ENCODE measurements at regions not wholly inside any gene's neighbourhood (a gene's known extent, or its start where the extent isn't known, plus 50 kb on each side); places are given as distances from the start of the nearest gene placed in this dataset.

DNA sequence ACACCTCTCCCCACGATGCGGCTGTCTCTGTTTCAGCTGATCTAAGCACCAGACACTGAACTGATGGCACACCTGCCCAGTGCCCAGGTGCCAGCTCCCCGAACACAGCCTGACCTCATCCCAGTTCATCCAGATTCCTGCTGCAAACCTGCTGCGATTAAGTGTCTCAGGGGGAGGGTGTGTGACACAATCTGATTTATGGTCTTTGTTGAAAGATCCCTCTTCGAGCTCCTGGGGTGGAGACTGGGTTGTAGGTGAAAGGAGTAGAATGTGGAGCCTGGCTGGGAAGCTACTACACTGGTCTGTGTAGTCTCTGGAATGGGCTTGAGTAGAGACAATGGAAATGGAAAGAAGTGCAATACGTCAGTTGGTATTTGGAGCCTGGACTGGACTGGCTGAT is 390.3 kb downstream of the SHANK2 start:
- DNase-seq: no peak

DNA sequence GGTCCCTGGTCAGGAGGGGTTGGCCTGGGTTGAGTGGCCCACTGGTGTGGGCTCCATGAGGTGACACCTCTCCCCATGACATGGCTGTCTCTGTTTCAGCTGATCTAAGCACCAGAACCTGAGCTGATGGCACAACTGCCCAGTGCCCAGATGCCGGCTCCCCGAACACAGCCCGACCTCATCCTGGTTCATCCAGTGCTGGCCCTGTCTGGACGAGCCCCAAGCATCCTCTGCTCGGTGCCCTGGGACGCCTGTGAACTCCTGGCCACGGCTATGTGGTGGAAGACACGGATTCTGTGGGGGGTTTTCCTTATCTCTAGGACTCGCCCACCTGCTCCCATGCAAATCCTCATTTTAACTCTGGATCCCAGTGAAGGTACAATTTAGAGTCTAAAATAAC is 389.2 kb downstream of the SHANK2 start:
- no peak for DNase-seq

DNA sequence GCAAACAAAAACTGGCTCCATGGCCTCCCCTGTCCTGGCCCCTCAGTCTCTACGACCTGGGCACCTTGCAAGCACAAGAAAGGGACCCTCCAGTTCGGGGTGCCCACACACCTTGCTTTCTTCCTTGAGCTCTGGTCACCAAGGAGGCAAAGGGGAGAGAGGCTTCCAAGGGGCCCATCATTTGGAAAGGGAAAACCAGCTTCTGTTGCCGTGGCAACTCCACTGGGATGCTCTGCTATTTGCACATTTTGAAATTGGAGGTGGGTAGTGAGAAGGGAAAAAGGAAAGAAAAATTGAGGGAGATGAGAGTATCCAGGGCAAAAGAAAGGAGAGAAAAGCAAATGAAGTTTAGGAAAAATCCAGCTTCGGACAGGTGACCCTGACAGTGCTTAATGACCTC is 388.4 kb downstream of the SHANK2 start:
- DNase-seq: no peak

- DNase-seq: no peak
These were observed 387.0 kb downstream of the SHANK2 start for GRCh38 chr11:70865356-70865755.

GRCh38 chr11:70866834-70867233 is 385.5 kb downstream of the SHANK2 start:
- DNase-seq: no peak

DNA sequence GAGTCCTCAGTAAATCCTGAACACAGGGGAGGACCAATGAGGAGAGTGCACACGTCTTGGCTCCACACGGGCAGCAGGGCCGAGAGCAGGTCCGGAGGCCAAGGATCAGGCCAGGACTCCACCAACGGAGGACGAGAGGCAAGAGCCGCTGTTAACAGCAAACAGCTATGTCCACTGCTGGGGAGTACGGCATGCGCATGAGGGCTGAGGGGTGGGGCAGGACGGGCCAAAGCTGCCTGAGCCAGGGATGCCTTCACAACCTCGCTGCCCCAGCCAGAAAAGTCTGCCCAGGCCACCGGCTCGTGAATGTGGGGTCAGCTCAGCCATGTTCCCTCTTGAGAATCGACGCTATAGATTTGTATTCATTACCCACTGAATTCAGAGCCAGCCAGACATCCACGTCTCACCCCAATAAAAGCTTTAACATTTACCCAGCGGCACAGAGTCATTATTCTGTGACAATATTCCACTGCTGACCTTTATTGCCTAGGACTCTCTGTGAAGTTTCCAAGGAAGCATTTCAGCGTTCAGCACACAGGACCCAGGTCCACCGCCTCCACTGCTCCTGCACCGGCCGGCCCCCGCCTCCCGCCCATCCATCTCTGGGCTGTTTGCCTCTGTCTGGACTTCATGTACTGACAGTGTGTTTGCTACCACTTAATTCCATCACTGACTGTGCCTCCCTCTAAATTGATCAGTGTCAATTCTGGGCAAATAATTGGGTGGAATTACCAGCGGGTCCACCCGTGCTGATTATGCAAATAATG is 384.9 kb downstream of the SHANK2 start:
- DNase-seq: no peak

DNA sequence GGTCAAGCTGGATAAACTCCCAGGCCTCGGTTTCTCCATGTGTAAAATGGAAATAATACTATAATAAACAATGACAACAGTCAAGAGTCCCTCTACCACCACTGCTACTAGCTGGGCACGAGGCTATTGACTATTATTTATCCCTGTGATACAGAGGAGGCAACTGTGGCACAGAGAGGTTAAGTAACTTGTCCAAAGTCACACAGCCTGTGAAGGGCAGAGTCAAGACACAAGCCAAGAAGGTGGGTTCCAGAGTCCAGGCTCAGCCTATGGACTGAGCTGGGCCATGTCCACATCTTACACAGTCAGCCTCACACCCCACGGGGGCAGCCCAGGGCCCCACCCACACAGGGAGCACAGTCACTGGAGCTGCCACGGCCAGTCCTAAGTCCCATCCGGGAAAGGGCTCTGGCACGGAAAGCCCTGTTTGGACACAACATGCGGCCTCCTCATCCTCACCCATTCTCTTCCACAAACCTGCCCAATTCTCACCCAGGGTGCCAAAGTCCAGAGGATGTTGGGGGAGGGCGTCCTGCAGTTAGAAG is 384.0 kb downstream of the SHANK2 start:
- DNase-seq: no peak

DNA sequence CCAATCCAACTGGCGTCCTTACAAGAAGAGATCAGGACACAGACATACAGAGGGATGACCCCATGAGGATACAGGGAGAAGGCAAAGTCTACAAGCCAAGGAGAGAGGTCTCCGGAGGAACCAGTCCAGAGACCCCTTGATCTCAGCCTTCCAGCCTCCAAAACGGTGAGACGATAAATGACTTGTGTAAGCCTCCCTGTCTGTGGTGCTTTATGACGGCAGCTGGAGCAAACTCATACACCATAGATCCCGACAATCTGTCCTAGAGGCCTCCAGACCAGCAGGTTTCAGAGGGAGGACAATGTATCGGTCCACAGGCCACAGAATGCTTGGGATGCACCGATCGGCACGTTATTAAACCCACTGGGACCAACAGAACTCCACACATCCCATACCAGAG is 383.3 kb downstream of the SHANK2 start:
- no peak for DNase-seq

DNA sequence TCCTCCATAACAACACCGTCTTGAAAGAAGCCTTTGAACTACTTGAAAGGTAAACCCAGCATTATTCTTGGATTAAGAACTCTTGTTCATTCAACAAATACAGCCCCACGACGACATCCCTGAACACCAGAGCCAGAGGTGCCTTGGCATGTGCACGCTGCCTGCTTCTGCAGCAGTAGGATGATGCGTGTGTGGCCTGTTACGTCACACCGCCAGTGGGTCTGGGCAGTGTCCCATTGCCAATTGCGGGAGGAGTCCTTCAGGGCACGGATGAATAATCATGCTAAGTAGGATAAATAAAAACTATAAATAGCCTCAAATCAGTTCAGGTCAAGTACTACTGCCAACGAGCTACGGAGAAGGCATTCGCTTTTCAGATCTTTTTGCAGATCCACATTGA is 380.5 kb downstream of the SHANK2 start:
- DNase-seq: no peak

- DNase-seq: no peak
These were observed 380.1 kb downstream of the SHANK2 start for GRCh38 chr11:70872299-70872698.

DNA sequence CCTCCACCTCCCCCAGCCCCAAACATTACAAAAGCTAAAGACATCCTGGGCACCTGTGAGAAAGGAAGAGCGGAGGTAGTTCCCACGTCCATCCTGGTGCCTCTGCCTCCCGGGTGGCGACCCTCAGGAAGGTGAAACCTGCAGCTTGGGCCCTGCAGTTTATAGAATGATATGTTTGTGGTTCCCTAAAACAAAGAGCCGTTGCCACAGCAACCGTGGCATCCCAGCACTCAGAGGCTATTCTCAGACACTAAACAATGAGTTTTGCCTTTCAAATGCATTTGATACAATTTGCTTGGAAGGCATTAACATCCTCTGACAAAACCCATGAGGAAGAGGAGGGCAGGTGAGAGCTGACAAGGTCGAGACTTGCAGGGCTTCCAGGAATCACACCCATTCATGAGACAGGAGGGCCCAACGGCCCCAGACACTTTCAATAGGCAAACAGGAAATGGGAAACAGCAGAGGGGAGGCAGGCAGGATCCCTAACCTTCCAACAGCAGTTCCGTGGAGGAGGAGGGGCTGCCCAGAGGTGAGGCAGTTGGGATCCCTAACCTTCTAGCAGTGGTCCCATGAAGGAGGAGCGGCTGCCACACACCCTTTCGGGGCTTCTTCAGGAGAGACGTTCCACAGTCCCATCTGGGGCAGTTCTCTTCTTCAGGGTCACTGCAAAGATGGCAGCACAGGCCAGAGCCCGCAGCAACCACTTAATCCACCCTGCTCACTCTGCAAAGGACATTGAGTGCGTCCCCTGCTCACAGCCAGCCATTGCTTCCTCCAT is 379.2 kb downstream of the SHANK2 start:
- DNase-seq: no peak

- no peak for DNase-seq
These were observed 378.5 kb downstream of the SHANK2 start for GRCh38 chr11:70873736-70874412.

DNA sequence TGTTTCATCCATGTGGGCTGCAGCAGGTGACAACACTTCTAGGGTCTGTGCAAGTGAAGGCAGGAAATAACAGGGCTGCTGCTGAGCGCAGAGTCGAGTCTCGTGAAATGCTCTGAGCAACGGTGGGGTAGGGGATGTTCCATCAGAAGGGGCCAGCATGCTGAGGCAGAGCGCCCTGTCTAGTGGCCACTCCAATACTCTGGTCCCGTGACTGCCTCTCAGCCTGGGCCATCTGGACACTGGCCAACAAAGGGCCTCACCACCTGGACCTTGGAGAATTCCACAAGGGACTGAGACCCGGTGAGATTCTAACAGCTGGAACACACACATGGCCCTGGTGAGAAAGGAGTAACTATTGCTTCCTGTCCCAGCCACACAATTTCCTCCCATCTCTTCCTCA is 375.7 kb downstream of the SHANK2 start:
- no peak for DNase-seq

DNA sequence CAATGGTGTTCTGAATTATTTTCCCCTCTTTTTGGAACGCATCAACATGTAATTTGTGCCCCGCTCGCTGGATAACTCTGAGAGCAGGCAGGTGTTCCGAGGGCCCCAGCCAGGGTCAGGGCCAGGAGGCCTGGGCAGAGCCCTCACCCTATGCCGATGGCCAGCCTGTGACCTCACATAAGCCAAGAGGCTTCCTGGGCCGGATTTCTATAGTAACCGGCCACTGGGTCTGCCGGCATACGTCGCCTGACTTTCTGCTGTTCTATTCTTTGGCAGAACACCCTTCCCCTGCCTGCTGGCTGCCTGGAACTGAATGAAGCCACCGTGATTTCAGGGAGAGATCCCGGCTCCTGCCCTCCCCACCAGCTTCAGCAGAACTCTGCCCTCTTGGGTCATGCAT is 375.2 kb downstream of the SHANK2 start:
- DNase-seq: no peak

GRCh38 chr11:70878366-70878765 is 374.0 kb downstream of the SHANK2 start:
- no peak for DNase-seq

DNA sequence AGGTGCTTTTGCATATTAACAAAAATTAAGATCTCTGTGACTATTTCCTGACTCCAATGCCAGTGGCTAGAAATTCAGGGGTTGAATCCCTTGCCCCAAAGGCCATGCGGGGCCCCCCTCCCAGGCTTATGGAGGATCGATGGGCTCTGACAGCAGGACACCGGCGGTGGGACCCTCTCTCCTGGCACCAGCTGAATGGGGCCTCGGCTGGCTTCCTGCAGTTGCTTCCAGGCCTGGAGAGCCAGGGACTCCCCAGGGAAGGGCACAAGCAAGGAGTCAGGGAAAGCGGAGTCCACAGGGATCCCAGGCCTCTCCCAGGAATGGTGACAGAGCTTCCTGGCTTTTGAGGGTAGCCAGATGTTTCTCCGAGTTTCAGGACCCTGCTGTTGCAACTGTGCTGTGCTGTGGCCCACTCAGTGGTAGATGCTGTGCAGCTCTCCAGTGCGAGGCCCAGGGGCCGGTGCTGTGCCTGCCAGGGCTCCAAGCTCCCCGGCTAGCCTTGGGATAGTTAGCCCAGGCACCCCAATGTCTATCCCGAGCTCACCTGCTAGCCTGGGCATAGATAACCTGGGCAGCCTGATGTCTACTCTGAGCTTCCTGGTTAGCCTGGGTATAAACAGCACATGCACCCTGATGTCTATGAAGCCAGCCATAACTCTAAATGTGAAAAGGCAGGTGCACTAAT is 372.6 kb downstream of the SHANK2 start:
- DNase-seq: no peak

- DNase-seq: no peak
These were observed 372.0 kb downstream of the SHANK2 start for GRCh38 chr11:70880416-70880815.

DNA sequence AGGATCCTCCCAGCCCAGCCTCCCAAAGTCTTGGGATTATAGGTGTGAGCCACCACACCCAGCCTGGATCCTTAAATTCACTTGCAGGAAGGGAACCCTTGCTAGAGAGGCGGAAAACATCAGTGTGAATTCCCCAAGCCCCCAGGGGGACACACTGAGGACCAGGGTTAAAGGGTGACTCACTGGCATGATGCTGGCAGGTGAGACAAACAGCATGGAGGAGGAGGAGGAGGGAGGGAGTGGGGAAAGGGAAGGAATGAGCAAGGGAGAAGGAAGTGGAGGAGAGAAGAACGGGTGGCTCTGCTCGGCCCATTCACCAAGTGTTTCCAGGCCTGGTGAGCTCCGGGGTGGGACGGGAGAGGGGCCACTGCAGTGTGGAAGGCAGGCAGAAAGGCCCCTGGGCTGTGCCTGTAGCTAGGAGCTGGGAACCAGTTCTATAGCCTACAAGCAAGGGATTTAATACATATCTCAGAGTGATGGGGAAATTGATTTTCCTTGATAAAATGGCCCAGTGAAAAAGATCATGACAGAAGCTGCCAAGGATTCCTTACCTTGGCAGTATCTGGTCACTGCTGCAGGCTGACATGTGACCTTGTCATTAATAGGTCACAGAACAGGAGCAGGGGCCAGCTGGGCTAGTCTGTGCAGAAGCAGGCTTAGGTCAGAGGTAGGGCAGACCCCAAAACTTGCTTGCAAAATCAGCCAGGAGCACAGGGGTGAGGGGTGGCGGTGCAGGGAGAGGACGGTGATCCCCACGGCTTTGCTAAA is 370.2 kb downstream of the SHANK2 start:
- DNase-seq: no peak

- no peak for DNase-seq
These were observed 369.7 kb downstream of the SHANK2 start for GRCh38 chr11:70882716-70883085.

- DNase-seq: no peak
These were observed 368.9 kb downstream of the SHANK2 start for GRCh38 chr11:70883323-70883940.

GRCh38 chr11:70883973-70884623 is 368.3 kb downstream of the SHANK2 start:
- DNase-seq: no peak
